RCC 7860 (cell line): ENCODE measurements at regions not wholly inside any gene's neighbourhood (a gene's known extent, or its start where the extent isn't known, plus 50 kb on each side); places are given as distances from the start of the nearest gene placed in this dataset.
A peak's percentile ranks its signal among the peaks of the same experiment; 100 is the strongest.

Experiments used
- DNase-seq: peaks from one replicate; pipeline ENCODE4 v3.0.0-alpha.2; 2015; ENCODE audit warnings: low spot score
- FAIRE-seq: peaks from 2 replicates; lab custom pipeline; 2012; peaks lifted over from hg19 to GRCh38; lab: Jason Lieb, UNC

DNA sequence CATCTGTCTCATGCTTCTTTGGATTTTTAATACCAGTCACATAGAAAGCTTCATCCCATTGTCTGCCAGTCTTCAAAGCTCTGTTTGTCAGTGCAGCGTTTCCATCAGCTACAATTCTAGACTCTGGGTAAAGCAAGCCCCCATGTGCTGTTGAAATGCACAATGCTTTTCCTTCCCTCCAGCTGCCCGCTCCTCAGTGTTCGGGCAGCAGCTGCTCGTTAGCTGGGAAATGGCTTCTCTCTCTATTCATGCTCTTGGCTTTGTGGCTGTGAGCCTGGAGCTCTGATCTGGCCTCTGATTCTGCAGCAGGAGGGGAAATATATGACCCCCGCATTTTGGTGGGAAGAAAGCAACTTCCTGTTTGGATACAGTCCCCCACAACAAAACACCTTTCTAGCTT is 213.0 kb upstream of the CDYL start:
- DNase-seq (no peak), FAIRE-seq (no peak)

DNA sequence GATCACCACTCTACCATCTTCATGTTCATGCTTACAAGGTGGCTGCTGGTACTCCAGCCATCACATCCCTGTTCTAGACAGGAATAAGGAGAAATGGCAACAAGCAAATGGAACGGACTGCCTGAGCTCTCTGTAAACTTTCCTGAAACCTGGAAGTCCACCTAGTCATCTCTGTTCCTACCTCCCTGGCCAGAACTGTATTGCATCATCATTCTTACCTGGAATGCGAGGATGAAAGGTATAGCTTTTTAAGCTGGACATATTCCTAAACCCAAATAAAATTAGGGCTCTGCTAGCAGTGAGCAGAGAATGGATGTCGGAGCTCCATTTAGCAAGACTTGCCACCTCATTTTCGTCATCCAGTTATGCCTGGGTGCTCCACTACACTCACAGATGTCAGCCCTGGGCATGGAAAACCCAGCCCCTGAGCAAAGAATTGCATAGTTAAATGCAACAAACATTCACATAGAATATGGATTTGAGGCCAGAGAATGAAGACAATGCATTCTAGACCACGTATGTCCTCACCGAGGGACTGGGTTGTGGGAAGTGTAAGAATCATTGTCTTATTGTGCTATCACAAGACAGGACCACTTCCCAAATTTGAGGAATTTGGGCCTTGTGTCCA is 214.3 kb upstream of the CDYL start:
- FAIRE-seq (no peak), DNase-seq (no peak)

DNA sequence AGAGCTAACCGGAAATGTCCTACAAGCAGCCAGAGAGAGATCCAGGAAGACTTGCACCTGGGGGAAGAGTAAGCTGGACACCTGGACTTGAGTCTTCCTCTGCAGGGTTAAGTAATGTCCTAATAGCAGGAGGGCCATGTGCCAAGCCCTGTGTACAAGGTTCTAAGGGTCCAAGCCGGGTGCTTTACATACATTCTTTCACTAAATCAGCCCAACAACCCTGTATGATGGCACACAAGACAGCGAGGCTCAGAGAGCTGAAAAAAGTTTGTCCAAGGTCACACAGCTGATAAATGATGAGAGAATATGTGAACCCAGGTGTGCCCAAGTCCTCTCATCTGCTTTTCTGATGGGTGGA is 215.1 kb upstream of the CDYL start:
- no peak for DNase-seq
- FAIRE-seq: no peak

GRCh38 chr6:4560221-4561077 is 215.8 kb upstream of the CDYL start:
- no peak for DNase-seq
- FAIRE-seq: no peak

DNA sequence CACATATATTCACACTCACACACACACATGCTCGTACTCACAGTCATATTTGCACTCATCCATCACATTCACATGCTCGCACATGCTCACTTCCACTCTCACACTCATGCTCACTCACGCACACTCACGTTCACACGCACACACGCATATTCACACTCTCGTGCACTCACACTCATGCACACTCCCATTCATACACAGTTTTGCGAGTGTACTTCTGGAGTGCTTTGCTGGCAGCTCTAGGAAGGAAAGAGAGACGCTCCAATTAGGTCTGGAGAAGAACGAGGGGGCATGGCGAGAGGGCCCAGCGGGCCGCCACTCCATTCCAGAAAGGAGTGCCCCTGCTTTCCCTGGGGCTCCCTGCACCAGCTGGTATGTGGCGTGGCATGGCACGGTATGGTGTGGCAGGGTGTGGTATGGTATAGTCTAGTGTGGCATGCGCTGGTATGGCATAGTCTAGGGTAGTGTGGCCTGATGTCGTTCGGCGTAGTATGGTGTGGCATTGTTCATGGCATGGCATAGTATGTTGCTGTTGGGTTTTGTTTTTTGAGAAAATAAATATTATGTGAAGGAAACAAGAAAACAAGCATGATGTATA is 216.8 kb upstream of the CDYL start:
- no peak for DNase-seq
- no peak for FAIRE-seq

- no peak for FAIRE-seq
Measured at GRCh38 chr6:4554645-4555044, 221.6 kb upstream of the CDYL start.

GRCh38 chr6:4553387-4553786 is 222.8 kb upstream of the CDYL start:
- no peak for DNase-seq
- no peak for FAIRE-seq

More at GRCh38 chr6:4554645-4555044, 221.6 kb upstream of the CDYL start:
- DNase-seq: no peak

GRCh38 chr6:4550227-4550597 is 226.0 kb upstream of the CDYL start:
- no peak for FAIRE-seq
- DNase-seq: no peak

- DNase-seq (no peak), FAIRE-seq (no peak)
Measured at GRCh38 chr6:4549556-4550226, 226.5 kb upstream of the CDYL start.

GRCh38 chr6:4545893-4546292 is 230.3 kb upstream of the CDYL start:
- DNase-seq: no peak
- FAIRE-seq: no peak

DNA sequence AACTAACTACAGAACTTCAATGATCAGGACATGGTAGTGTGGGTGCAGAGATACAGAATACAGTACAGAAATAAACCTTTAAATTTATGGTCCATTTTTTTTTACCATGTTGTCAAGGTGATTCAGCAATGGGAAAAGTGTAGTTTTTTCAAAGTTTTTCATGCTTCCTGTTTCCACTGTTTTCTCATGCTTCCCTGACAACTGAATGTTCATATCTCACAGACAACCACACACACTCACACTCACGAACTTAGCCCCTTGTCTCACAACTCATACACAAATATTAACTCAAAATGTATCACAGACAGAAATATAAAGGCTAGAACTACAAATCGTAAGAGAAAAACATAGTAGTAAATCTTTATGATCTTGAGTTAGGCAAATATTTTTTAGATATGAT is 232.6 kb upstream of the CDYL start:
- FAIRE-seq (no peak), DNase-seq (no peak)

DNA sequence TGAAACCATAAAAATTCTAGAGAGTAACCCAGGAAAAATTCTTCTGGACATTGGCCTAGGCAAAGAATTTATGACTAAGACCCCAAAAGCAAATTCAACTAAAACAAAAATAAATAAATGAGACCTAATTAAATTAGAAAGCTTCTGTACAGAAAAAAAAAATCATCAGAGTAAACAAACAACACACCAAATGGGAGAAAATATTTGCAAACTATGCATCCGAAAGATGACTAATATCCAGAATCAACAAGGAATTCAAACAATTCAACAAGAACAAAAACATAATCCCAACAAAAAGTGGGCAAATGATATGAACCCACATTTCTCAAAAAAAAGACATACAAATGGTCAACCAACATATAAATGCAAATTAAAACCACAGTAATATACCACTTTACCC is 242.6 kb upstream of the CDYL start:
- FAIRE-seq: no peak

DNA sequence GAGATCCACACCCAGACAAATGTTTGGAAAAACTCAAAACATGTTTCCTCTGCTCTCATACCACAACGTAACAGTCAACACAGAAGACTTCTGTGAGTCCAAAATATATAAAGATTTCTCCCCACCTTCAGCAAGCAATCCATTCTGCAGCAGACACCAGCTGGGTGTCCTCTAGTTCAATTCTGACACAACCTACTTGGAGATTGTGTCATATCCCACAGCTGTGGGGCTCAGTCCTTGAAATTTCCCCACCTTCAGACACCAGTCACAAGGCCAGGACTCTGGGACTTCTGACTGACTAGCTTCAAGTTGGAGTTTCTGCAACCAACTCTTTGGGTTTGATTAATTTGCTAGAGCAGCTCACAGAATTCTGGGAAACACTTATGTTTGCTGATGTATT is 244.8 kb upstream of the CDYL start:
- FAIRE-seq (no peak), DNase-seq (no peak)

More for the DNA sequence above, 242.6 kb upstream of the CDYL start:
- DNase-seq: no peak

- DNase-seq: no peak
- FAIRE-seq: no peak
Measured at GRCh38 chr6:4522453-4522852, 253.8 kb upstream of the CDYL start.

DNA sequence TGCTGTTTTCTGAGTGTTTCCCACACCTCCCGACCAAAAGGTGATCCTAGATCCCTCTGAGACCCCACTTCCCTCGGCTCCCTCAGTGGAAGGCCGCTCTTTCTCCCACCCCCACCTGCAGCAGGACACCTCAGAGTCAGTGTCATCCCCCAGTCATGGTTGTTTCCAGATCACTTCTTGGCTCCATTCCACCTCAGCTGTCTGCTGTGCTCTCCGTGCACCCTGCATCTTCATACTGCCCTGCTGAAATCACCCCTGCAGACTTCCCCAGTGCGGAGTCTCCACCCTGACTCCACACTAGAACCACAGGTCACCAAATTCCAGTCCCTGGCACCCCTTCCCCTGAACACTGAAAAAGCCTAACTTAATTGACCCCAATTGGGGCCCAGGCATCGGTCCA is 255.1 kb upstream of the CDYL start:
- no peak for FAIRE-seq

GRCh38 chr6:4518506-4518905 is 257.7 kb upstream of the CDYL start:
- FAIRE-seq (no peak), DNase-seq (peak; percentile 55)

More for the DNA sequence above, 255.1 kb upstream of the CDYL start:
- DNase-seq: no peak

DNA sequence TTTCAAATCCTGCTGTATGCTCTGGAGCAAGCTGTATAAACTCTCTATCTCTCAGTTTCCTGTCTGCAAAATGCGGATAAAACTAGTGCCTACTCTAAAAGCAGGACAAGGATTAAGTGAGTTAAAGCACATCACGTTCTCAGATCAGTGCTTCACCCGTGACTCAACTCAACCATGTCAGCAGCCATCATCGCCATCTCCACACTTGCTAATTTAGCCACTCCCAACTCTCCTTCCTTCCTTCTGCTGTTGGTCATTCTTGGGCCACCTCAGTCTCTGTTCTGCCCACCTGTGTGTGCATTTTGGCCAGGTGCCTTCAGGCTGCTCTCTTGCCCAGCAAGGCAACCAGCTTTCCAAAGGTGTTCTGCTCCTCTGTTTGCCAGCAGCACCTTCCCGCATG is 260.0 kb upstream of the CDYL start:
- FAIRE-seq: no peak
- no peak for DNase-seq

DNA sequence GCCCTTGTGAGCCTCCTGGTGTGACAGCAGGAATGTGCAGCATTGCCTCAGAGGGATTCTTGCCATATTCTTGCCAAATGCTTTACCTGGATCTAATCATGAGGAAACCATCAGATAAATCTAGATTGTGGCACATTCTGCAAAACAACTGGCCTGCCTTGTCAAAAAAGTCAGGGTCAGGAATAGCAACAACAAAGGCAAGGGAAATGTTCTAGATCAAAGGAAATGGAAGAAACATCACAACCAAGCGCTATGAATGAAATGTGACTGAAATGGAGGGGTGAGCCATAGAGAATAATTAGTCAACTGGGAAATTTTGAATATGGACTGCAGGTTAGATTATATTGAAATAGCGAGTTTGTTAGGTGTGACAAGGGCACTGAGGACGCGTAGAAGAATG is 262.6 kb upstream of the CDYL start:
- DNase-seq (no peak), FAIRE-seq (no peak)

DNA sequence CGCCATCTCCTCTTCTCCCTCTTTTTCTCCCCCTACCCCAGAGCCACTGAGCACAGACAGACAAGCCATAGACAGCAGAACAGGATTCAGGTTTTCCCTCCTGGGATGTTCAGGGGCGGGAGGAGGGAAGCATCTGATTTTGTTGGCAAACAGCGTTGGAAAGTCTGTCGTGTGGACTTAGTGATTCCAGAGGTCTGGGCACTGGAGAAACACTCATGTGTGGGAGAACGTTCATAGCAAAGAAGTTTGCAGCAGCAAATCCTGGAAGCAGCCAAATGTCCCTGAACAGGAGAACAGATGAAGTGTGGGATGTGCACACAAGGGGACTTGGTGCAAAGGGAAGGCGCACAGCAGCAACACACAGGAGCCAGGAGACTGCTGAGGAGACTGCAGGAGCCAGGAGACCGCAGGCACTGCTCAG is 264.1 kb upstream of the CDYL start:
- no peak for FAIRE-seq
- no peak for DNase-seq

DNA sequence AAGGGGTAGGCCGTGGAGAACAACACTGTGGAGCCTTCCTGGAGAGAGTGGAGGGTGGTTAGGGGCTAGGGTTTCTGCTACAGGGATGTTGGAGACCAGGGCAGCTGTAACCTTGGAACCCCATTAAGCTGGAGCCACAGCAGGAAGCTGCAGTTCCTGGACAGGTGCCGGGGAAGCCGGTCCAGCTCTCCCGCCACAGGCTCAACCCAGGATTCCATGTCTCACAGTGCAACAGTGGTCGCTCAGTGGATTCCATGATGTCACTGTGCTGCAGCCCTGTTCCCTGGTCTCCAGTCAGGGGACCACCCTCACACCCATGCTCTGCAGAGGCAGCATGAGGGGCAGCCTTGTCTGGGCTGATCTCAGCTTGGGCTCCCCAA is 264.6 kb upstream of the CDYL start:
- no peak for DNase-seq
- no peak for FAIRE-seq

DNA sequence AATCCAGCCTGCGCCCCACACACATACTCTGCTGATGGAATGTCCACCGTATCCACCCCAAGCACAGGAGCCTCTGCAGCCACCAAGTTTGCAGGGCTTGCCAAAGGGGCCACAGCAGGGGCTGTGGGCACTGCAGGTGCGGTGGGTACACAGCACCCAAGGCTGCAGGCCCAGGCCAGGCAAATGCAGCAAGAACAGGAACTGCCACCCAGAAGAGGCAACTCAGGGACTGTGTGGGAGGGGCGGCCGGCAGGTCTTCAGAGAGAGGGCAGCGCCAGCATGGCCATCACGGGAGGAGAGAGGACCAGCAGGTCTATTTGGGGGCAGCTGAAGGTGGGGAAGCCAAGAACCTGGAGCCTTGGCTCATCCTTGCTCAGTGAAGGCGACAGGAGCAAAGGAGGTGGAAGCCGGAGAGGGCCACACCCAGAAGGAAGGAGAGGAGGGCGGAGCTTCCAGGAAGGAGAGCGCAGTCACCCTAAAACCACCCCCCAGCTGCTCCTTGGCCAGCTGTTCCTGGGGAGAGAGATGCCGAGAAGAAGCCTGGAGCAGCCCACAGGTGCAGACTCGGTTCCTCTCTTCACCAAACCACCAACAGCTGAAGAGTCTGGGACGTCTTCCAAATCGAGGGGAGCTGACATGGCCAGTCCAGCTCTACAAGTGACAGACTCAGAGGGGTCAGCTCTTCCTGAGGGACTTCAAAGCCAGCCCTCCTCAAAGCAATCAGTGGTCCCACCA is 265.1 kb upstream of the CDYL start:
- FAIRE-seq: no peak
- no peak for DNase-seq
